ENCODE measurements at regions not wholly inside any gene's neighbourhood (a gene's known extent, or its start where the extent isn't known, plus 50 kb on each side); places are given as distances from the start of the nearest gene placed in this dataset.

GRCh38 chr6:21732731-21733130 is 139.2 kb downstream of the SOX4 start:
- DNase-seq (ENCODE audit: low read depth) = no peak
- no peak overlapping the region for H3K4me3 ChIP-seq (ENCODE audit: low read depth, low read length)
- no peak for TF ChIP-seq CTCF (IDR thresholded peaks at IDR 0.05; ENCODE audit: insufficient read depth, low read length)

- no peak for TF ChIP-seq CTCF (IDR thresholded peaks at IDR 0.05; ENCODE audit: insufficient read depth, low read length)
- no peak for DNase-seq (ENCODE audit: low read depth)
- H3K4me3 ChIP-seq (ENCODE audit: low read depth, low read length) = no peak overlapping the region
These were observed 139.8 kb downstream of the SOX4 start for GRCh38 chr6:21733311-21733710.

GRCh38 chr6:21734204-21734603 is 140.7 kb downstream of the SOX4 start:
- no peak for TF ChIP-seq CTCF (IDR thresholded peaks at IDR 0.05; ENCODE audit: insufficient read depth, low read length)
- no peak for DNase-seq (ENCODE audit: low read depth)
- no peak overlapping the region for H3K4me3 ChIP-seq (ENCODE audit: low read depth, low read length)

GRCh38 chr6:21738180-21739094 is 144.9 kb downstream of the SOX4 start:
- no peak overlapping the region for H3K4me3 ChIP-seq (ENCODE audit: low read depth, low read length)
- no peak for DNase-seq (ENCODE audit: low read depth)
- no peak for TF ChIP-seq CTCF (IDR thresholded peaks at IDR 0.05; ENCODE audit: insufficient read depth, low read length)

GRCh38 chr6:21739241-21739640 is 145.7 kb downstream of the SOX4 start:
- DNase-seq (ENCODE audit: low read depth) = no peak
- H3K4me3 ChIP-seq (ENCODE audit: low read depth, low read length) = no peak overlapping the region
- TF ChIP-seq CTCF (IDR thresholded peaks at IDR 0.05; ENCODE audit: insufficient read depth, low read length) = no peak

GRCh38 chr6:21739838-21740237 is 146.3 kb downstream of the SOX4 start:
- no peak for TF ChIP-seq CTCF (IDR thresholded peaks at IDR 0.05; ENCODE audit: insufficient read depth, low read length)
- DNase-seq (ENCODE audit: low read depth) = no peak
- no peak overlapping the region for H3K4me3 ChIP-seq (ENCODE audit: low read depth, low read length)
